IPS-NIHi7 (cell line): ENCODE measurements at regions not wholly inside any gene's neighbourhood (a gene's known extent, or its start where the extent isn't known, plus 50 kb on each side); places are given as distances from the start of the nearest gene placed in this dataset.

Source experiments
- DNase-seq: peaks from one replicate; pipeline ENCODE4 v3.0.0; 2012; ENCODE audit warnings: mixed read lengths; ENCODE audit errors: extremely low spot score

DNA sequence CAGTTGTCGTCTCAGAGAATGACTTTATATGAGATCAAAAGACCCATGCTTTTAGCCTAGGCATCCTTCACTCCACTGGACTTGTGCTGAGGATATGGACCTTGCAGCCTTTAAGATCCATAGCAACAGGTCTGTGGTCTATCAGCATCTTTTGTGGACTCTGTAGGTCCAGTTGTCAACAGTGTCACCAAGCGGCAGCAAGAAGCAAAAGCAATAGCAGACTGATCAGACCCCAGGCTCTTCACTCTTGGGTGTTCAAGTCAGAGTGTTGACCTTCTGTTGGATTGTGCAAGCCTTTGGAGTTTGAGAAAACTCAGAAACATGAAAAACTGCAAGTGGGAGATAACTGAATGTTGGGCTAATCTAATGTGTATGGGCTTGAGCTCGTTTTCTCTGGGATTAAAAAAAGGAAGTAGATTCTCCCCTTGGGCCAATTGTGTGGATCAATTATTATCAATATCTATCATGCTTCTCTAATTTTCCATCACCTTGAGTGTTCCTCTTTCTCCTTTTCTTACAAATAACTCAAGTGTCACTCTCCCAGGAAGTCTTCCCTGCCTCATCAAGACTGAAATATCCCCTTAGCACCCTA, 144.2 kb downstream of the LYPLAL1 start:
- DNase-seq = peak; percentile 68

DNA sequence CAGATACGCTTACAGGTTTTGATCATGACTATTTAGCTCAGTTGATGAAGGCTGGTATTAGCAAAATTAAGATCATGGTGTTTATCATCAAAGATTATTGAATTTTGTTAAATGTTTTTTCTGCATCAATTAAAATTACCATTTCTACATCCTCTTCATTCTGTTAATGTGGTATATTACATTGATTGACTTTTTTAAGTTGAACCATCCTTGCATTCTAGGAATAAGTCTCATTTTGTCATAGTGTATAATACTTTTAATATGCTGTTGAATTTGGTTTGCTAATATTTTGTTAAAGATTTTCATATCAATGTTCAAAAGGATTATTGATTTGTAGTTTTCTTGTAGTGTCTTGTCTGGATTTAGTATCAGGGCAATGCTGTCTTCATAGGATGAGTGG, 142.4 kb downstream of the LYPLAL1 start:
- DNase-seq = no peak

DNA sequence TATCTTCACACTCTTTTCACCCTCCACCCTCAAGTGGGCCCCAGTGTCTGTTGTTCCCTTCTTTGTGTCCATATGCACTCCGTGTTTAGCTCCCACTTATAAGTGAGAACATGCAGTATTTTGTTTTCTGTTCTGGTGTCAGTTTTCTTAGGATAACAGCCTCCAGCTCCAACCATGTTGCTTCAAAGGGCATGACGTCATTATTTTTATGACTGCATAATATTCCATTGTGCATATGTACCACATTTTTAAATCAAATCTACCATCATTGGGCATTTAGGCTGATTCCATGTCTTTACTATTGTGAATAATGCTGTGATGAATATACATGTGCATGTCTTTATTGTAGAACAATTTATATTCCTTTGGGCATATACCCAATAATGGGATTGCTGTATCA, 140.3 kb downstream of the LYPLAL1 start:
- DNase-seq = no peak

DNA sequence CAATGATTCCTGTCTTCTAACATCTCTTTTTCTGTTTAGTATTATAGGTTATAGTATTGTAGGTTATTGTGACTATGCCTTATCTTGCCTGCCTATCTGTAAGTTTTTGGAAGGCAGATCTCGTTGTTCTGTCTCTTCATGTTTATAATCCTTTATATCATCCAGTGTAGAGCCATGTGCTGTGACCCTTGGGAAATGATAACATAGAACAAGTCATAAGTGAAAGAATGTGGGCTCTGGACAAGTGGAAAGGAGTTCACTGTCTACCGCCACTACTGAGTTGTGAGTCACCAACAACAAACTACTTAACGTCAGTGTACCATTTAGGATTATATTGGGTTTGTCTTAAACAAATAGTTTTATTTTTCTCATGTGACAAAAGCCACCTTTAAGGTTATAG, 139.3 kb downstream of the LYPLAL1 start:
- no peak for DNase-seq

DNA sequence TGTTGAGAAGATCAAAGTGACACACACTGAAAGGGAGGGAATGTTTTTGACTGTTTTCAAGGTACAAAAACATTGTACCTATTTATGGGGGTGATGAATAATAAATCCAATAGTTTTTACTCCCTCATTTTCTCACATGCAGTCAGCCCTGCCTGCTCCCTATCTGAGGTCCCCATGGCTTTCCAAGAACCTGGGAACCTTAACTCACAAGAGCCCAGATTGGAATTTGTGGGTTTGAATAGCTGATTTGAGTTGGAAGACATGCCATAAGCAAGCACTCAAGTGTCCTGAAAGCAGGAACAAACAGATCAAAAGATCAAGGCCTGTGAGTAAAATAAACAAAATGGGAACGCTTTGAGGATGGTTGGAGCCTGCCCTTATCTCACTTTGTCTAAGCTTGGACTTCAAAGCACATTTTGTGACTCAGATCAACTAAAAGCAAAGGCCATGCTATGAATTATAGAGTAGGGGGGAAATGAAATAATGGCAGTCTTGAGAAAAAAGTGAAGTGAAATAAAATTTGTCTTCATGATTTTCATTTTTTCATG, 136.6 kb downstream of the LYPLAL1 start:
- DNase-seq = no peak

DNA sequence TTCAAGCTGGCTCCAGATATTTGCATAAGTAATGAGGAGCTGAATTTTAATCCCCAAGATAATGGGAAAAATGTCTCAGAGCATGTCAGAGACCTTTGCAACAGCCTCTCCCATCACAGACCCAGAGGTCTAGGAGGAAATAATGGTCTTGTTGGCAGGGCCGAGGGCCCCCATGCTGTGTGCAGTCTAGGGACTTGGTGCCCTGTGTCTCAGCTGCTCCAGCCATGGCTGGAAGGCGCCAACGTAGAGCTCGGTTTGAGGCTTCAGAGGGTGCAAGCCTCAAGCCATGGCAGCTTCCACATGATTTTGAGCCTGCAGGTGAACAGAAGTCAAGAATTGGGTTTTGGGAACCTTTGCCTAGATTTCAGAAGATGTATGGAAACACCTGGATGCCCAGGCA, 134.7 kb downstream of the LYPLAL1 start:
- DNase-seq = no peak

DNA sequence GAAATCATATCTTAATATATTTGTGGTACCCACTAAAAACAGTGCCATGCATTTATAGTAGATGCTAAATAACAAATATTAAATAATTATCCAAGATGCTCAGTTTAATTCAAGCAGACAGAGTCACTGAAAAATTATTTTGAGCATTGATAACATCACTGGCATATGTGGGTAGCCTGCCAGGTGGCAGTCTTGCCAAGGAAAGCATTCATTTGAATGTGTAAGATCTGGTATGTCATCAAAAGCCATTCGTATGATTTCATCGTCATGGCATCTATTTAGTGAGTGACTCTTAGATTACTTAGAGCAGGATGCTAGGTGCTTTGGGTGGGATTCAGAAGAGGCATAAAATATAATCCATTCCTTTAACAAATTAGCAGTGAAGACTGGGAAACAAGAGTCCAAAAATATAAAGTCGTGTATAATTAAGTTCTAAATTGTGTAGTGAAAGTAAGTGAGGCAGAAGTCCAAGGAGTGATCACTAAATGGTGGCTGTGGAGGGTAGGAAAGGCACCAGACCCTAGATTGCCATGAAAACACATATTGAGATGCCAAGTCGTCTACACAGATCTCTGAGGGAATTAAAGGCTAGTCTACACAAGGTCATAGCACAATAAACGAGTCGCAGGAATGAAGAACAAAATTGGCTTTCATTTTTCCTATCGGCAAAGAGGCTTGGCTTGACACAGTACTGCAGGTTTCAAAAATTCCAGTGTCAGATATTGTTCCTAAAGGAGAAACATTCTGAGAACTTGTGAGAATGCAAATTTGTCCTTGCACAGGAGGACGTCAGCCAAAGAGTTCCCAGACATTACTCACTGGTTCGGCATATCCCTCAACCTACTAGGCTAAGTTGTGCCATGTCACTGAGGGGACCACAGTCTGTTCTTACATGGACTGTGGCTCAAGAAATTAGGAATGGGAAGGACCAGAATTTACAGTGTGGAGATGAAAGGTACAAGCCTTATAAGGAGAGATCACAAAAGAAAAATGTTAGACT, 130.8 kb downstream of the LYPLAL1 start:
- no peak for DNase-seq

DNA sequence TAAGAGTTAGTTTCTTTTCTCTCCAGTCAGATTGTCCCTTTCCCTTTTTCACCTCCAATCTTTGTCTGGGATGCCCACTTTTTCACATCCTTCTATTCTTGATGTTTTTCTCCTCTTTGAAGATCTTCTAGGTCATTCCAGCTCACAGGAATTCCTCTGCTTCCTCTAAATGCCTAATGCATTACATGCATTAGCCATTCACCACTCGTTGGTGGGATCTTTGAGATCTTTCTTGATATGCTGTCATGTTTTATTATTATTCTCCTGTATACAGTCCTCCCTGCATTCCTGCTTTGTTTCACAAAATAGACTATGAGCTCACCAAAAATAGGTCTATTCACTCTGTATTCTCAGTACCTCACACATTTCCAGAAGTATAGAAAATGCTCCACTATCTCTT, 129.0 kb downstream of the LYPLAL1 start:
- no peak for DNase-seq

DNA sequence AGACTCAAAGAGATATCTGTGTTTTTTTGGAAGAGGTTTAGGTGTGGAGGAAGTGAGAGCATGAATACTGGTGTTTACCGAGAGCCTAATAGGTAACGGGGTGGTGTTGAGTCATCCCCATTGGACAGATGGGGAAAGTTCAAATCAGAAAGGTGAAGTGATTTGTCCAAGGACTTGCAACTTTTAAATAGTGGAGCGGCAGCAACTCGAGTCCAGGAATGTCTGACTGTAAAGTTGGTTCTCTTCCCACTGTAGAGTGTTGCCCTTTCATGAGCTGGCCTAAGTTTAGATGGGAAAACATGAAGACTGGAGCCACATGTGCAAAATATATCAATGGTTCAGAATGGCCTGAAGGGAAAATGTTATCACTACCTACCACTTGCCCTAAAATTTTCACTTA, 125.7 kb downstream of the LYPLAL1 start:
- DNase-seq = no peak

DNA sequence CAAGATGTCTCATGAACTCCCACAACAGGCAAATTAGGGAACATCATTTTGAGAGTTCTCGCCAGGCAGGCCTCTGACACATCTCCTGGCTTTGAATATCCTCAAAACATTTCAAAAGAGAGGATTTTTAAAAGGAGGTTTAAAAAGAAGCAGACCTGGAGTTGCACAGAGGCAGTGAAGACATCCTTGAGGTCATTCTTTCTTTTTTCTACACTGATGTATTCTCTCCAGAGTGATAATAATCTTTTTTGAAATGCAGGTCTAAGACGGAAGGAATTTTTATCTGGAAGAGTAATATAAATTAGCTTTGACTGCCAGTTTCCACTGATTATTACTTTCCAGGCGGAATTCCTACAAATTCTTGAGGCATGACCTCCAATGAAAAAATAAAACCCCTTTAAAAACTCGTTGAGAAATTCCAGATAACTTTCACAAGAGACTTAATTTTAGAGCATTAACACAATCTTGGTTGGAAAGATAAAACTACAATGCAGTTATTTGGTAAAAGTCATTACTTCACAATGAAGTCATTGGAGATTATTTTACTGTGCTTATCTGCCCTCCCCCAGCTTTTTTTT, 125.0 kb downstream of the LYPLAL1 start:
- DNase-seq = no peak

DNA sequence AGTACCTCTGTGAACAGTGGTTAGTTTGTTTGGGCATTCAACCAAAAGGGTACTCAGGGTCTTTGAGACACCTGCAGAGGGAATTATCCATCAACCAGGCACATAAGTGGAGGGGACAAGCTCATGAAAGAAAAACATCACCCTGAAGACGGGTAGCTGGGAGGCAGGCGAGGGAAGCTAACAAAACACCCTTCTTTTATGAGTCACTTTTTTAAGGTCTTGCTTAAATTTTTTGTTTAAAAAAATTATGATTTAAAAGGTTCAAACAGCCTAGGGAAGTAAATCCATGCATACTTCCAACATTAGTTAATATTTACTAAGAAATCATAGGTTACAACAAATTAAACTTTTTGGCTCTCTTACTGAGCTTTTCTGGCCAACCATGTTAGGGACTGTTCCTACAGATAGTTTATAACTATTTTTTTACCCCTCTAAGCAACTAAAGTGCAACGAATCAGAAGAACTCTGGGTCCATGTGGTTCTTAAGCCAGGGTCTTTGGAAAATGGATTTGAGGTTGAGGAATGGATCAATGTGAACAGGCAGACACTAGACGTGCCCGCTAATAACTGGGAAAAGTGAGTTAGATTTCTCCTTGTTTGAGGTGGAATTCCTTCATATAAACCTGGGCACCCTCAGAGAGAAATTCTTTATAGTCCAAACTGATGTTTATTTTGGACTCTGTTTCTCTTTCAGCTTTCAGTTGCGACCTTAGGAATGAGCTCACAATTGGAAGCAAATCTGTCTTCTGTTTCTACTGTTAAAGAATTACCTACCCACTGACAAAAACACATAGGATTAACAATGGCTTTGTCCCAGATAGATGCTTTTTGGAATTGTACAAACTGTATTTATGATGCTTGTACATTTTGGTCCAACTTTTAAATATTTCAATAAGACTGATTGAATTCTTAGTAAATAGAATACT, 123.0 kb downstream of the LYPLAL1 start:
- DNase-seq = no peak

DNA sequence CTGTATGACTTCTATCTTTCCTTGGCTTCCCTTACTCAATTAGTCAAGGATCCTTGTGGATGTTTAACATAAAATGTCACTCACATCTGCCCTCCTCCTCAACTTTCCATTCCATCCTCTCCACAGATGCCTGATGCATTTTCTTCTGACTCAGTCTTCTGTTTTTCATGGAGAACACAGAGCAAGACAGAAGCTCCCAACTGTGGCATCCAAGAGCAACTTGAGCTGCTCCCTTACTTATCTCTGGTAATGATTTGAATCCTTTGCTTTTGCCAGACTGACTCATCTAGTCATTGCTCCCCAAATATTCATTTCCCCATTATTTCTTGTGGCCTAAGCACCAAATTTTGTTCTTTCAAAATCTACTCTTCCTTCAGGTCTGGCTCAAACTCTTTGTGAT, 120.6 kb downstream of the LYPLAL1 start:
- DNase-seq = no peak

DNA sequence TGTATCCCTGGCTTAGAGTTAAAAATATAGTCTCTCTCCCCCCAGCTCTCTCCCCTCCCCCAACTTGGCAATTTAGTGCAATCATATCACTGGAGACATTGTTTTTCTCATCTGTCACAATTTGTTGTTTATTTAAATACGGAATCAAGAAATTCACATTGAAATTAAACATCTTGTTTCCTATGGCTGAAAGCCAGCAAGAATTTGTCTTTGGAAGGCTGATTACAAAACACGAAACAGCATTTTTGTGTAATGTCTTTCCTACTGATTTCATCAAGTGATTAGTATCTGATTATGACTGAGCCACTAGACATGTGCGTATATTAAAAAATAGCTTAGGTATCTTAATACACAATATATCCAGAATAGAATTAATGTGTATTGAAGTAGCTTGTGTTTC, 119.7 kb downstream of the LYPLAL1 start:
- DNase-seq = no peak

DNA sequence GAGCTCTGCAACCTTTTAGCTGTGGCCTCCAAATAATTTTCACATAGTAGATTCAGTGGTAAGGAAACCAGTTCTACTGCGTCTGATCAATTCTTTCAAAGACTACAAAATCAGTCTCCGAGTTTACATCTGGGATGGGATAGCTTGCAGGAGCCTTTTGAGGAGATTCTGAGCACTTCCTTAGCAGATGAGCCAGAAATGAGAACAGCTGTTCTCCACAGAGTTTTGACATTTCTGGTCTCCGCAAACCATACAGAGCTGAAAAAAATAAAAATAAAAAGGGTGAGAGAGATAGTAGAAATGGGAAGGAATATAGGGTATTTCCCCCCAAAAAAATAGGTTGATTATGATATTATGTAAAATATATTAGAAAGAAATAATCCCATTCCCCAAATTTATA, 119.3 kb downstream of the LYPLAL1 start:
- no peak for DNase-seq

DNA sequence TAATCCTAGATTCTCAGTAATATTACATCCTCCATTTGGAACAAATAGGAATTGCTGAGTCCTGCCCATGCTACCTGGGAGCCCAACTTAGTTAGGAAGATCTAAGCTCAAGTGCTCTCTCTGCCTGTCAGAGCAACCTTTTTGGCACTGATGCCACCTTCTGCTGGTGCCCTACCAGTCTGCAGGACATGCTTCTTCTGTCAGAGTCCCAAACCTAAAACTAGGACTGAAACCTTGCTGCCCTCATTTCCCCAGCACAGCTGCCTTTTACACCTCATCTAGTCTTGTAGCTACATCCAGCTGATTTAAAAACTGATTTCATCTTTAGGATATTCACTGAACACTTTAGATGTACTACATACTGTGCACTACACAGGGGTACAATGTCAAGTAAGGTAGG, 118.7 kb downstream of the LYPLAL1 start:
- DNase-seq = no peak

DNA sequence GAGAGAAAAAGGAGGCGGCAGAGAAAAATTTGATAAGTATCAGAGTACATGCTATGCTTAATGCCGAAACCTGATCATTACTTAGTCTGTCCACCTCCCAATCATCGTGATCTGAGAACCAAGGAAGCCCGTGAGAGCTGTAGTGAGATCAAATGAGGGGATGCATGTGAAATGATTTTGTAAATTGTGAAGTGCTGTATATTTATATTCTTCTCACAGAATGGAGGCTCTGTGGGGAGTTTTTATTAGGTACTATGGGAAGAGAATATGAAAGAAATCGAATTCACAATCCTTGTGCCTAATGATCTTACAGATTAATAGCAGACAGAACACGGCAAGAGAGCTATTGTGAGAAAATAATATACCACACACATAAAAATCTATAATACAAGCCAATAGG, 115.5 kb downstream of the LYPLAL1 start:
- no peak for DNase-seq

DNA sequence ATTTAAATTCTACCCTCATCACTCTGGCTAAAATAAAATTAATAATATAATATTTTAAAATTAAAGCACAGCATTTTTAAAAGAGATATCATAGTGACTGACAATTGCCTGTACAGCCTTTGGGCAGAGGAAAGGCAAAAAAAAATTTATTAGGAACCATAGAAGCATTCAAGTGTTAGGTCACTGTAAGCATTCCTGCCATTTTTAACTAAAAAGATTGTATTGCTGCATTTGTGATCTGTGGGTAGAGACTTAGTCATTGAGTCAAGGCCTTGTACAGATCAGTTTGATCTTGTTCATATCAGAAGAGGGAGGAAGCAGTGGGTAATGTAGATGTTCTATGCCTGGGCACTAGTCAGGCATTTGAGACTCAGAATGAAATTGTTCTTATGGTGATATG, 109.9 kb downstream of the LYPLAL1 start:
- no peak for DNase-seq

DNA sequence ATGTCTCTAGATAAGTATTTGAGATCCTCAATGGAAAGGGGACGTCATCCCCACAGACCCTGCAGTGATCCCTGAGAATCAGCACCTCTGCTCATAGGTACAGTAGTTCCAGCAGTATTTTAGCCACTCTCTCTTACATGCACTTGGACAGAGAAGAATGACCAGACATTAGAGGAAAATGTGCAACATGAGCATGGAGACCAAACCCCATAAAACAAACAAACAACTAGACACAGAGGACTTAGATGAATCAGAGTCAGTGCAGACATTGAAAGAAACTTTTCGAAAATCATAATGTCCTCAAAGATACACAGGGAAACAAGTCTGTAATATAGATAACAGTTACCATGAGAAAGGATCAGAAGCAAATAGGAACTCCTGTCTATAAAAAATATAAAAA, 108.2 kb downstream of the LYPLAL1 start:
- DNase-seq = no peak

DNA sequence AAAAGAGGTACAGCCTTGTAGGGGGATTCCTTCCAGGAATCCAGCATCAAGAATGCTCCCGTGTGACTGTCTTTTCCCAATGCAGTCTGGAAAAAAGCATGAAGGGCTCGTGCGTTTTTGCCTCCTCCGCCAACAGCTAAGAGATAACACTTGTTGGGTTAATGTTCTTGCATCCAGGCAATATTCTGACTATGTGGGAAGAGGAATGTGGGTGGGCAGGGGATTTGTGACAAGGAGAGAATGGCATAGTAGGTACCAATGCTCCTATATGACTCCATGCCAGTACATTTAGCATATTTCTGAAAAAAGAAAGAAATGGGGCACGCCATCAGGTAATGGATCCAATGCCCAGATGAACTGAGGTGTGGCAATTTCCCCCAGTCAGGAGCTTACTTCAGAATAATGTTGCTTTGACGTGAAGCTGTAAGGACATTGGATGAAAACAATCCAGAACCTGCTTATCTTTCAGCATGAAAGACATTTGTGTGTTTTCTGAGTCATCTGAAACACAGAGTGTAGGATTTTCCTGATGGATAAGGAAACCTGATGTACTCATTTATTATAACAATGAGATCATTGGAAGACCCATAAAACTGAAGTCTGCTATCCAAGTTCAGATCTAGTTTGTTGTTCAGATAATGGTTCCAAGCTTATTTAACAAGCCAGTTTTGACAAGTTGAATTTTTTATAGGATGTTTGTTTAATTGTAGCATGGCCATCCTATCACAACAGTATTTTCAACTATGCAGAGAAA, 105.5 kb downstream of the LYPLAL1 start:
- DNase-seq = no peak

DNA sequence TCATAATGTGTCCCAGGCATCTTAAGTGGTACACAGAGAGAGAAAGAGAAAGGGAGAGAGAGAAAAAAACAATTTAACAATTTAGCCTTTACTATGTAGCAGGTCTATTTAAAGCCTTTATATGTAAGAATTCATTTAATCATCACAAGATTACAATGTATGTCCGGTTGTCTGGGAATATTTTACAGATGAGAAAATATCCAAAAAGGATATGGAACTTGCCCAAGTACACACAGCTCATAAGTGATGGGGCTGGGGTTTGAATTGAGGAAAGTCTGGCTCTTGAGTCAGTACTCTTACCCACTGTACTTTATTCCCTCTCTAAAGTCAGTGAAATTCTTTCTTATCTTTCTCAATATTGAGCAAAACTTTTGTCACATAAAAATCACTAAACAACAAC, 104.6 kb downstream of the LYPLAL1 start:
- no peak for DNase-seq
